ENCODE measurements at regions not wholly inside any gene's neighbourhood (a gene's known extent, or its start where the extent isn't known, plus 50 kb on each side); places are given as distances from the start of the nearest gene placed in this dataset.
A peak's percentile ranks its signal among the peaks of the same experiment; 100 is the strongest.

GRCh38 chr5:173693670-173694069 is 77.2 kb upstream of the BOD1 start:
- Histone ChIP-seq H3K4me3 (ENCODE audit: low read length) (no peak overlapping the region), H3K9me2 (replicated peaks; ENCODE audit: control insufficient read depth, low read length) (no peaks in the 10 kb centered on the region), H3F3A (ENCODE audit: control insufficient read depth, insufficient read depth) (no peaks in the 10 kb centered on the region), H3K27me3 (ENCODE audit: control insufficient read depth, low read length) (no peaks in the 10 kb centered on the region), H3K9me3 (ENCODE audit: control insufficient read depth, insufficient read depth, low read length) (no peaks in the 10 kb centered on the region), H3K4me2 (ENCODE audit: low read length) (no peak overlapping the region), H3K27ac (ENCODE audit: low read depth, low read length) (no peak overlapping the region), H3K36me3 (ENCODE audit: control insufficient read depth, low read length) (no peaks in the 10 kb centered on the region), H3K79me2 (ENCODE audit: control insufficient read depth, low read length) (no peaks in the 10 kb centered on the region), H4K20me1 (ENCODE audit: control insufficient read depth, insufficient read depth, low read depth, low read length) (no peaks in the 10 kb centered on the region), H3K4me1 (ENCODE audit: control insufficient read depth, low read length) (peaks cover 36% of the 10 kb centered on the region)
- TF ChIP-seq EZH2phosphoT487 (IDR thresholded peaks at IDR 0.05; ENCODE audit: borderline replicate concordance, low read length) (no peak), CTCF (IDR thresholded peaks at IDR 0.05; ENCODE audit: low read depth, low read length, poor library complexity, severe bottlenecking) (no peak)

- Histone ChIP-seq H3K9me2 (replicated peaks; ENCODE audit: control insufficient read depth, low read length) (no peaks in the 10 kb centered on the region), H3K4me3 (ENCODE audit: low read length) (no peak overlapping the region), H3K36me3 (ENCODE audit: control insufficient read depth, low read length) (no peaks in the 10 kb centered on the region), H3K27me3 (ENCODE audit: control insufficient read depth, low read length) (no peaks in the 10 kb centered on the region), H4K20me1 (ENCODE audit: control insufficient read depth, insufficient read depth, low read depth, low read length) (no peaks in the 10 kb centered on the region), H3K9me3 (ENCODE audit: control insufficient read depth, insufficient read depth, low read length) (no peaks in the 10 kb centered on the region), H3K4me1 (ENCODE audit: control insufficient read depth, low read length) (peaks cover 38% of the 10 kb centered on the region), H3F3A (ENCODE audit: control insufficient read depth, insufficient read depth) (no peaks in the 10 kb centered on the region), H3K79me2 (ENCODE audit: control insufficient read depth, low read length) (no peaks in the 10 kb centered on the region), H3K4me2 (ENCODE audit: low read length) (no peak overlapping the region), H3K27ac (ENCODE audit: low read depth, low read length) (no peak overlapping the region)
- TF ChIP-seq EZH2phosphoT487 (IDR thresholded peaks at IDR 0.05; ENCODE audit: borderline replicate concordance, low read length) (no peak), CTCF (IDR thresholded peaks at IDR 0.05; ENCODE audit: low read depth, low read length, poor library complexity, severe bottlenecking) (no peak)
These were observed 79.8 kb upstream of the BOD1 start for GRCh38 chr5:173696216-173696615.

GRCh38 chr5:173697931-173698579 is 81.6 kb upstream of the BOD1 start:
- Histone ChIP-seq H4K20me1 (ENCODE audit: control insufficient read depth, insufficient read depth, low read depth, low read length) (no peaks in the 10 kb centered on the region), H3K79me2 (ENCODE audit: control insufficient read depth, low read length) (no peaks in the 10 kb centered on the region), H3K36me3 (ENCODE audit: control insufficient read depth, low read length) (no peaks in the 10 kb centered on the region), H3K4me3 (ENCODE audit: low read length) (peak overlapping the region; percentile 51), H3F3A (ENCODE audit: control insufficient read depth, insufficient read depth) (no peaks in the 10 kb centered on the region), H3K9me3 (ENCODE audit: control insufficient read depth, insufficient read depth, low read length) (no peaks in the 10 kb centered on the region), H3K4me1 (ENCODE audit: control insufficient read depth, low read length) (peaks cover 38% of the 10 kb centered on the region), H3K9me2 (replicated peaks; ENCODE audit: control insufficient read depth, low read length) (no peaks in the 10 kb centered on the region), H3K27me3 (ENCODE audit: control insufficient read depth, low read length) (no peaks in the 10 kb centered on the region), H3K27ac (ENCODE audit: low read depth, low read length) (peak overlapping the region; percentile 55), H3K4me2 (ENCODE audit: low read length) (peak overlapping the region; percentile 63)
- no peak for TF ChIP-seq EZH2phosphoT487 (IDR thresholded peaks at IDR 0.05; ENCODE audit: borderline replicate concordance, low read length)
- no peak for TF ChIP-seq CTCF (IDR thresholded peaks at IDR 0.05; ENCODE audit: low read depth, low read length, poor library complexity, severe bottlenecking)
